NOMO-1 treated with dmso at 0.1 percent for 144 hours (cell line): ENCODE measurements at regions not wholly inside any gene's neighbourhood (a gene's known extent, or its start where the extent isn't known, plus 50 kb on each side); places are given as distances from the start of the nearest gene placed in this dataset.
A peak's percentile ranks its signal among the peaks of the same experiment; 100 is the strongest.

Experiments used
- DNase-seq: peaks from one replicate; lab custom pipeline; 2025; ENCODE audit not compliant: unreplicated experiment; lab: John Stamatoyannopoulos, UW

DNA sequence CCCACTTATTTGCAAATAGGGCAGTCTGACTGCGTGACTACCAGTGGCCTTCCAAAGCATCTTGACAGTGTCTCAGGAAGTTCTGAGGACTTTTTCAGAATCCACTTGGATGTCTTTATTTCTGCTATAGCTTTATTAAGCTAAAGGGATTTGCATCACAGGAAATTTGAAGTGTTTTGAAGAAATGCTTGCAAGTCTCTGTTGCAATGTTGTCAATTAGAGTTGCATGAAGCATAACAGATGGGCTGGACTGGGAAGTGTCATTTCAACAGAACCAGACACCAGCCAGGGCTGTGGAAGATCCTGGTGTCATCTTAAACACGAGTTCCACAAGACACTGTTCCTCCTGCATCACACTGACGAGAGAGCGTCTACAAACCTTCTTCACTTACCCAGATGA lies 224.5 kb downstream of the EN1 start:
- DNase-seq: no peak

DNA sequence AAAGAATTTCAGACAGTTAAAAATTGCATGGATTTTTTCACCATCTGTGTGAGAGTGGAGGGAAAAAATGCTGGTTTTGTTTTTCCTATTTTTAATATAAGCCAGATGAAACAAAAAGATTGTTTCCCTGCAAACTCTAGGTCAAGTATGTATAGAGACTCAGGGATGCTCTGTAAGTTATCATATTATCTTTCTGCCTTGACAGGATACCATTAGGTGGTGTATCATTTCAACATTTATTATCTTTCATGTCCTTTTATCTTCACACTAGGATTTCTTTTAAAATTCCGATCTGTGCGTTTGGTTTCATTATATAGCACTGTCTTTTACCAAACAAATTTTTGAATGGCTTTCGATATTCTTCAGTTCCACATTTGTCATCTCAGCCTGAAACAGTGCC lies 225.3 kb downstream of the EN1 start:
- DNase-seq: no peak

DNA sequence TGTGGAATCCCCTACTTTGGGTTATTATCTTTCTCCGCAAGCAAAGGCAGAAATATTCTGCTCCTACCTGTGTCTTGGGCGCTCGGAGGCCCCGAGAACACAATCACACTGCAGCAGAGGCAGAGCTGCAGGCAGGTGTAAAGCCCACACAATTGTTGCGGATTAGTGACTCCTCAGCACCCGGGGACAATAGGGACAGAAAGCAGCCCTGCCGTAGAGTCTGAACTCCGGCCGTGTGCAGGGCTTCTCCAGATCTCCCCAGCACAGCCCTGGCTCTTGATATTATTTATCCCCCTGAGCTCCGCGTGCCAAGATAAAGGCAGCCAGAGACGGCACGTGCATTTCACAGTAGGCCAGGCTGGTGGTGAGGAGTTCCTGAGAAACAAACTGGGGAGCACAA lies 229.2 kb downstream of the EN1 start:
- DNase-seq: no peak

DNA sequence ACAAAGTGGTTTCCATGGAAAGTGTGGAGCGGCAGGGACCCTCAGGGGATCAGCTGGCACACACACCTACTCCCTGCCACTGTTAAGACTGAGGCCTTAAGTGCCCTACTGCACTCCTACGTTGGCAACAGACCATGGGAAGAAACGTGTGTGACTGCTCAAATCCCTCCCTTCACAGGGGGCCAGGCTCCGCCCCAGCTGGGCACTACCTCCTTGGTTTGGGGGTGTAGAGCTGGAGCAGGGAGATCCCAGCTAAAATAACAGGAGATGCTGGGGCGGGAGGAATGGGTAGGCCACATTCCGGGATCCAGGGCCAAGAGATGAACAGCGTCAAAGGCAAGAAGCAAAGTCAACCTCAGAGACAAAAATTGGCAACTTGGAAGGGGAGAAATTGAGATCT lies 231.0 kb downstream of the EN1 start:
- DNase-seq: no peak

DNA sequence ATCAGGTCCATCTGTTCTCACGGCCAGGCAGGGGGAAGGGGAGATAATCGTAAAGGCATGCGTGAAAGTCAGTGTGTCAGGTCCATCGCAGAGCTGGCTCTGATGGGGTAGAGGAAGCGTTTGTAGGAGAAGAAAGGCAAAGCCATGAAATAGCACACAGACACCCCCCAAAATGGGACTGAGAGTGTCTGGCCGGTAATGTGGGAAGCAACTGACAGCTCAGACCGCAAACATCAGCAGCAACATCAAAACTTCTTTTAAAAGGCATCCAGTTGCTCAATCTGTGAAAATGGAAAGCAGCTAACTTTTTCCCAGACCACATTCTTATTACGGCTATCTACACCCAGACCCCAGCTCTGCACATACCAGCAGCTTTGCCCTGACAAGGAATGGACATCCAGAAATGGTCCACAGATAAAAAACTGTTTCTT lies 232.6 kb downstream of the EN1 start:
- DNase-seq: peak; percentile 2

DNA sequence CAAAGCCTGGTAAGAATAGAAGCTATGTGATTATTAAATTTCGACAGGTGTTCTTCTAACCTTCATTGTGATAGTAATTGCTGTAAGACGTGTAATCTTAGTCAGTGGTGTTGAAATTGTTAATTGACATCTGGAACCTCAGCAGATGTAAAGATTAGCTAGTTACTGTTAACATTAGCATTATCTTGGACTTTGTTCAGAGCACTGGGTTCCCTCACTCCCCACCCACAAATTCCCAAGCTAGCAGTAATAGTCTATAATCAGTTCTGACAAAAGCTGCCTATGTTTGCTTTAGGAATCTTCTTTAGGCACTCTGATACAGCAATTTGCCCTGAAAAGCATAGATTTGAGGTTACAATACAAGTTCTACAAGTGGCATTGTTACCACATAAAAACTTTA lies 233.7 kb downstream of the EN1 start:
- DNase-seq: no peak

DNA sequence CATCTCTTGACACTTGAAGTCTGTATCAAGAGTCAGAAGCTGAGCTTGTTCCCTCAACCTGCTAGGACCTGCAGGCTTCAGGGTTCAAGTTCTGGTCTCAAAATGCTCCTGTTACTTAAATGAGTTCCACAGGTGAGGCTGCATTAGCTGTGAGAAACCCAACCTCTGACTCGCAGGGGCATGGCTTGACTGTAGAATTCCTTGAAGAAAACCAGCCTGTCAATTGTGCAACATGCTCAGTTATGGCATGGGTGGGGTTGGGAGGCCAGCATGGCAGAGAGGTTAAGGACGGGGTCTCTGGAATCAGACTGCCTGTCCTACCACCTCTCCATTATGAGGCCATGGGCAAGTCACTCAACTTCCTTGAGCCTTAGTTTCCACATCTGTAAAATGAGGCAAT lies 235.8 kb downstream of the EN1 start:
- DNase-seq: no peak

DNA sequence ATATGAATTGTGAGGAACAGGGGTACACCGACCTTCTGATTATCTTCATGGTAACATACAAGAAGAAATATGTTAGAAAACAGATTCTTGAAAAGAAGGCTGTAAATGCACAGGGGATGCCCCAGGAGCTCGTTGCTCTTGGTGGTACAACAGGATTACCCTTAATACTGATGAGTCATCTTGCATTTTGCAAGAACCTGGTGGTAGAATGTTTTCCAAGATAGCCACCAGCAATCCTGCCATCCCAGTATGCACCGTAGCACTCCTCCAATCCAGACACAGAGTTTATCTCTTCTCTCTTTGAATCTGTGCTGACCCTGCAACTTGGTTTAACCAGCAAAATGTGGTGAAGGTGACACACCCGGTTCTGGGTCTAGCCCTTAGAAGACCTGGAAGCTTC lies 238.3 kb downstream of the EN1 start:
- DNase-seq: no peak

DNA sequence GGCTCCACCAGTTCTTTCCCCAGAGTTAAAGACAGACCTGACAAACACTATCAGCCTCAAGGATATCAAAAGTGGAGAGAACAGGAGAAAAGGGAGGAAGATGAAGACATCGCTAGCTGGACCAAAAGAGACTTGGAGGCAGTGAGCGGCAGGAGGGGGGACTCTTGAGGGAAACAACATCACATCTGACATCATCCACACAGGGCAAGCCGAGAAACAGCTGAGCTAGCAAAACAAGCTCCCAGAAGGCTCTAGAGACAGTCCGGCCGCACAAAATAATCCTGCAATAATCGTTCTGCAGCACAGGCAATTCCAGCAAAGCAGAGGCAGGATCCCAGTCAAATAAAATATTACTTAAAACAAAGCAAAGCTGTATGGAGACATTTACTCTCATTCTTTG lies 239.8 kb downstream of the EN1 start:
- DNase-seq: no peak

DNA sequence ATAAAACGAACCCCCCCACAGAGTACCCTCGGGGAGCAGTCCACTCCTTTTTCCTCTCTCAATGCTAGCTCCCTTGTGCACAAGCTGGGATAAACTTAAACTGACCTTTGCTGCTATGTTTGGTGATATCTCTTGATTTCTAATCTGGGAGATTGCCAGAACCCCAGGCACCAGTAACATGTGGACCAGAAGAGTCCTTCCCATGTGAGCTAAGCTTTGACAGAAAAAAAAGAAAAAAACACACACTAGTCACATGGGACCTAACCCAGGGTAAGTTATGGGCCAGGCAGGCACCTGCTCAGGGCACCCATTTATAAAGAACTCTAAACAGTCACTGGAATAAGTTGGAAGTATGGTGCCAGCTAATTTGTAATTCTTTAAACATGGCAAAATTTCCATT lies 242.6 kb downstream of the EN1 start:
- DNase-seq: no peak

DNA sequence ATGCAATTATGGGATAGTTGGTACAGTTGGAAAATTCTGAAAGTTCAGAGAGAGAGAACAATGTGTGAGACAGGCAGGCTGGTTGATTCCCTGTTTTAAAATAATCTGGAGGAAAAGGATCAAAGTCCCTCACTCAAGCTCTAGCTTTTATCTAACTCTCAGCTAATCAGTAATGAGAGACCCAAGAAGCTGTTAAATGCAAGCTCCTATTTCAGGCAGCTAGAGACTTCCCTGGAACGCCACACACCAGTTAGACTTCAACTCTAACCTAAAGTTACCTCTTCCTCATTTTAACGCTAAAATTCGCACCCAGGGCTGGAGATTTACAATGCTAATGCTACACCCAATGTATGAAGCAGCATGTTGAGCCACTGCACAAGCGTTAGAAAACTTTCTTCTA lies 243.1 kb downstream of the EN1 start:
- DNase-seq: no peak

DNA sequence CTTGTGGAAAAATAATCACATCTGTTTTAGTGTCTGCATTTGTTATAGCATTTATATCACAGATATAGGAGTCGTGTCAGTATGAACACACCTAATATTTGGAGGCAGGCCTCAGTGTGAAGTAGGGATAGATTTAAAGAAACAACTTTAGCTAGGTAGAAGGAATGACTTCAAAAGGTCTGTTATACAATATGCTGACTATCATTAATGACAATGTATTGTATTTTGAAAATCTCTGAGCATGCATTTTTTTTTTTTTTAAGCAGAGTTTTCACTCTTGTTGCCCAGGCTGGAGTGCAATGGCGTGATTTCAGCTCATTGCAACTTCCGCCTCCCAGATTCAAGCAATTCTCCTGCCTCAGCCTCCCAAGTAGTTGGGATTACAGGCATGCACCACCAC lies 248.3 kb downstream of the EN1 start:
- no peak for DNase-seq

DNA sequence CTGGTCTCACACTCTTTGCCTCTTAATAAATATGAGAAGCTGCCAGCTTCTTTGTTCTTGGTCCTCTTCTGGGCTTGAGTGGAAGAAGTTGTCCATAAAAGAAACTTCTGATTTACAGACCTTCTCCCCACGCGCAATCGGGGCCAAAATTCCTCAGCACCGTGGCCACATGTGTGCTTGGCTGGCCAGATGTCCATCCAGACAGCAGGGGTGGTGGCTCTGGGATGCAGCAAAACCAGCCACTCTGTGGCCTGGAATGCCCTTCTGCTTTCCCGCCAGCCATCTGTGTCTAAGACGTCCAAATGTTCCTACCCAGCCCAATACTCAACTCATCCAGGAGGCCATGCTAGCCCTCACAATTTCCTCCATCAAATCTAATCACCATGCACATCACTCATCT lies 250.8 kb downstream of the EN1 start:
- no peak for DNase-seq

DNA sequence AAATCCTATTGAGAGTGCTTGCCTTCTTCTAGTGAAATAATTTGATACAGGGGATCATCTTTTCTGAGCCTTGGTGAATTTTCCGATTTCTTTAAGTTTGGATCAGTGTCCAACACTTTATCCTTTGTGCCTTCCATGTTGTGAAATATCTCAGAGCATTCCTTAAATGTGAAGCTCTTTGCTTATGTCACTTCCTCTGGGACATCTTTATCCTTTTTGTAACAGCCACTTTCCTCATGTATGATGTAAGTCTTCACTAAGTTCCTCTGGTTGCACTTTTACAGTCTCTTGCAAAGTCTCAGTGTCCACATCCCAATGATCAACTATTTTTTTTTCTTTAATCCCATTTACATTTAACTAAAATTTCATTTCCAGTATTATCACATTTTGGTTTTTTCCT lies 254.2 kb downstream of the EN1 start:
- no peak for DNase-seq

DNA sequence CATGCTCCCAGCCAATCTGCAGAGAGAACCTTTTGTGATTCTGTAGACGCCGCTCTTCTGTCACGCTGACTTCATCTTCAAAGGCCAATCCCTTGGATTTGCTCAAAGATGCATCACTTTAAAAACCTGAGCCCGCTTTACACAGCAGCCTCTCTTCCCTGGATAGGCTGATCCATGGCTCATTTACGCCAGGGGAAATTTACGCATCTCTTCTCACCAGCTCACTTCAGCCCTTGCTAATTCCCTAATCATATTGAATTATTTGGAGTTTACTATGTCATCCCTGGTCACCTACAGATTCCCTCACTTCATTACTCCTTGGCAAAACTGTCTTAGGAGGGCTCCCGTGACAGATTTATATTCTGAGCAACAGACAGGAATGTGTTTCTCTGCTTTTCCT lies 256.2 kb downstream of the EN1 start:
- no peak for DNase-seq

DNA sequence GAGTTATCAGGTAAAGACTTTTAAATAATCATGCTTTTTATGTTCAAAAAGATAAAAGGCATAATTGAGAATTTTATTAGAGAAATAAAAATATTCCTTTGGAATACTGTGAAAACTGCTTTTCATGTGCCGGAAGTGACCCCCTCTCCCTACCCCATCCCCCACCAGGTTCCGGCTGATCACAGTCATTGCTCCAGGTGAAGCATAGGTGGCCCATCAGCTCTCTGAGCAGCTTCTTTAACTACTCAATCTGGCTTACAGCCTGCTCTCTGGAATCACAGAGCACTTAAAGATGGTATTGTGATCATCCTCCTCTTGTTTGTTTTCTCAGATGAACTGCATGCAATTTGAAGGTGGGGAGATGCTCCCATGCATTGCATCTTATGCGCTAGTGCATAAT lies 257.7 kb downstream of the EN1 start:
- no peak for DNase-seq

DNA sequence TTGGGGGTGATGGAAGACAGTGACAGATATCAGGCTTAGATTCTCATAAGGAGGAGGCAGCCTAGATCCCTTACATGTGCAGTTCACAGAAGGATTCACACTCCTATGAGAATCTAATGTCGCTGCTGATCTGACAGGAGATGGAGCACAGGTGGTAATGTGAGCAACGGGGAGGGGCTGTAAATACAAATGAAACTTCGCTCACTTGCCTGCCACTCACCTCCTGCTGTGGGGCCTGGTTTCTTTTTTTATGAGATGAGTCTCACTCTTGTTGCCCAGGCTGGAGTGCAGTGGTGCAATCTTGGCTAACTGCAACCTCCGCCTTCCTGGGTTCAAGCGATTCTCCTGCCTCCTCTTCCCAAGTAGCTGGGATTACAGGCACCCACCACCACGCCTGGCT lies 258.6 kb downstream of the EN1 start:
- no peak for DNase-seq

DNA sequence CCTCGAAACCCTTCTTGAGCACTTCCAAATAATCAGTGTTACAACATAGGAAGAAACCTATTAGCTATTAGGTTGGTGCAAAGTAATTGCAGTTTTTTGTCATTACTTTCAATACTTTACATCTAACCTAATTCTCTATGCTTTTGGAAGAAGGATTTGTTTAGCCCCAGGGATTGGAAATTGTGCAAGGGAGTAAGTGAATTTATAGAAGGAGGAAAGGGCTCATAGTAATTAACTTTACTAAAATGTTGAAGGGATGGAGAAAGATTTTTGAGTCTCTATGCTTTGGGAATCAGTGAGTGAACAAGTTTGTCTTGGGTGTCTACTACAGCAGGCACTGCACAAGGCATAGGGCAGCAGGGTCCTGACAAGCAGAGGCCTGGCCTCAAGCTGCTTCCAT lies 261.1 kb downstream of the EN1 start:
- no peak for DNase-seq

DNA sequence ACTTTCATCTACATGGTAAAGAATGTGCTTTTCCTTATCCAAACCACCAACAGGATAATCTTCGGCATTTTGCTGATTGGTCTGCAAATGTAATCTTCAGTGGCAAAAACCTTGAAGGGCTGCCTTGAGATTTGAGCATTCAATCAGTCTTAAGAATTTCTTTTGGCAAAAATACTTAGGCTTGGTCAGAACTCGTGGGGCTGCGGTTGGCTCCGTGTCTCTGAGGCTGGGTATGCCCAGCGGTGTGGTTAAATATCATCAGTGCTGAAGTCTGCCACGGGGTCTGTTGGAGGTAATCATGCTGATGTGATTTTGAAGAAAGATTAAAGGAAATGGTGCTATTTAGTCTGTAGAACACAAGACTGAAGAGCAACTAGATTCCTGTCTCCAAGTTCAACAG lies 262.6 kb downstream of the EN1 start:
- DNase-seq: no peak

DNA sequence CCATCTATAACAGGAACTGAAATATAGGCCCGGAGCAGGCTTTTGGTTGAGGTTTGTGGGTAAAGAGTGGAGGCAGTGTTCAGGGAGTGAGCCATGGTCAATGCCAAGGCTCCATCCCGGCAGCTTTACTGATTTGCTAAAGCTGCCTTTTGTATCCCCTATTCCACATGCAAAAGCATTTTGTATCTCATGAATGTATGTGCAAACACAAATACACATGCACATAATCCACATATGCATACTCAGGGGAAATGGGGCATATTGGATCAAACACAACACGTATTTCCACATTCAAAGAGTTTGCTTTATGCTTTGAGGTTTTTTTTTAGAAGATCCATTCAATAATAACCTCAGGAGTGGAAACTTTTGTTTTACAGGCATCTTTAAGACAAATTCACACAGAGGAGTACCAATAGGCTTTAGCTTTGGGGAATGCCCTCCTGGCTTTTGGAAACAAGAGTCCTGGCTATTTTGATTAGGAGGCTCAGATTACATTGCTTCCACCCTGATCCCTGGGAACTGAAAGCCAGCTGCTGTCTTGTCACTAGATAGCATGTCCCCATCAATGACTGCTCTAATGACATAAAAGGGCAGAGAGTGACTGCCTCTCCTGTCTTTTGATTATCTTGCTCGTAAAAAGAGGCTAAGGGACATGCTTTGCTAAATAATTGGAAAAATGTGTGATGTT lies 263.2 kb downstream of the EN1 start:
- DNase-seq: no peak

DNA sequence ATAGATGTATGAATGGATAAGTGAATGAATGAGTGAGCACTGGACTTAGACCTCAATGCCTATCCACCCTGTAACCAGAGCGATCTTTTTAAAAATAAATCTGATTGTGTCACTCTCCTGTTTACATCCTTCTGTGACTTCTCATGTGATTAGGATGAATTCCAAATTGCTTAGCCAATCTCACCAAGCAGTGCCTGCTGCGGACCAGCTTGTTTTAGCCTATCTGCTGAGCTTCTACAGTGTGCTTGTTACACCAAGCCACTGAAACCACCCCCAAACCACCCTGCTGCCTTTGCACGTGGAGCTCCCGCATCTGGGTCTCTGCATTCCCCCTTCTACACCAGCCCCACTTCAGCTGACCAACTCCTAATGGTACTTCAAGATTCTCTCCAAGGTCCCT lies 265.4 kb downstream of the EN1 start:
- DNase-seq: no peak

DNA sequence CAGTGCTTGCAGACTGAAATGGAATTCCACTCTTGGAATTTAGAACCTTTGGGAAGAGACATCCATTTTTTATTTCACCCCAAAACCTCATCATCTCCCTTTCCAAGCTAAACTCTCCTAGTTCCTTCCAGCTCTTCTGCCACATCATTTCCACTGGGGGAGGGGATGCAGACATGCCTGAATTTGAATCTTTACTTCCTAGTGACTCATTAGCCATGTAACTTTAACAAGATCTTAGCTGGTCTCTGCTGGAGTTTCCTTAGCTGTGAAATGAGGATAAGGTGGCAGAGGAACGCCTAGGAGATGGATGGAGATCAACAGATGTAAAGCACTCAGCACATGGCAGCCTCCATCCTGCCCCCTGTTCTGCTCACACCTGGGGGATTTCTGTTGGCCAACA lies 266.8 kb downstream of the EN1 start:
- DNase-seq: no peak

DNA sequence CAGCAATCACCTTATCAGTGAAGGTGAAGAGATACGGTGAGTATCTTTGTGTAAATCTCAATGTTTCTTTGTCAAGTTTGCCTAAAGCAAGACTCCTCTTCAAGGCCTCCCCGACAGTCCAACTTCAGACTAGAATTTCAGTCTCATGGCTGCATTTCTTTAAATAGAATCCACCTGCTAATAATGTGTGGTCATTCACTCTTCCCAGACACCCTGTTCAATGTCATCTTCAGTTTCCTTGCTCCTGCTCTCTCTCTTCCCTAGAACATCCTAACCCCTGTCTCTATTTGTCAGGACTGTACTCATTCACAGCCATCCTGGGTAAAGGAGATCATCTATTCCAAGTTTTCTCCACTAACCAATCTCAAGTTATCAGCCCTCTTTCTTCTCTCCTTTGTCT lies 267.3 kb downstream of the EN1 start:
- DNase-seq: no peak

DNA sequence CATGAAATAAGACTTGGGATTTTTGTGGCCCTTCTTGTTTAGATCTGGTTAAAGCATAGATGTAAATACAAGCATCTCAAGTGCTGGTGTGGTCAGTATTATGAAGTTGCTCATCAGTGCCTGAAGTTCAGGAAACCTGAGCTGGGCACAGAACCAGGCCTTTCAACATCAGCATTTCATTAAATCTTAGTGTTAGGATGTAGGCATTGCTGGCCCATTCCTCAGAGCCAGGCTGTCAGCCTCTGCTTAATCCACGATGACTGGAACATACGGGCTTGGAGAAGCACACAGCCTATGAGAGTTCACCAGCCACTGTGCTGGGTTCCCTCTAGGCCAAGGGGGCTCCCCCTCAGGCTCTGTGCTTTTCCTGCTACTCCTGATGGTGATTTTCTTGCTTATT lies 270.2 kb downstream of the EN1 start:
- DNase-seq: no peak
